Liver (tissue), 8 donors: ENCODE measurements at regions not wholly inside any gene's neighbourhood (a gene's known extent, or its start where the extent isn't known, plus 50 kb on each side); places are given as distances from the start of the nearest gene placed in this dataset.

Experiments
- DNase-seq: peaks from one replicate; pipeline ENCODE4 v3.0.0-alpha.2; 2017; ENCODE audit warnings: low spot score
- H3K27ac ChIP-seq, 2 donors: one replicate each; pipeline ENCODE4 v1.7.0; 2013; ENCODE audit warnings: inconsistent platforms in 2 of 2, low read length in 2 of 2, control low read depth in 1 of 2, low read depth in 1 of 2, mild to moderate bottlenecking in 1 of 2
- H3K27me3 ChIP-seq, 4 donors: one replicate each; pipeline versions ENCODE4 v1.6.1 to v1.7.0; 2013; ENCODE audit warnings: low read length in 3 of 4, inconsistent platforms in 1 of 4, mild to moderate bottlenecking in 1 of 4, moderate library complexity in 1 of 4; ENCODE audit not compliant: control insufficient read depth in 4 of 4, insufficient read depth in 4 of 4
- H3K36me3 ChIP-seq, 4 donors: one replicate each; pipeline versions ENCODE4 v1.6.1 to v1.7.0; 2013; ENCODE audit warnings: low read length in 3 of 4, mild to moderate bottlenecking in 3 of 4, low read depth in 1 of 4, moderate library complexity in 1 of 4; ENCODE audit not compliant: control insufficient read depth in 4 of 4, insufficient read depth in 3 of 4
- H3K4me1 ChIP-seq, 4 donors: one replicate each; pipeline versions ENCODE4 v1.6.1 to v1.7.0; 2013; ENCODE audit warnings: low read length in 3 of 4, mild to moderate bottlenecking in 3 of 4, moderate library complexity in 1 of 4; ENCODE audit not compliant: control insufficient read depth in 4 of 4, insufficient read depth in 4 of 4
- H3K4me3 ChIP-seq, 3 donors: one replicate each; pipeline versions ENCODE4 v1.6.1 to v1.7.0; 2013; ENCODE audit warnings: low read length in 3 of 3, control low read depth in 1 of 3, low read depth in 1 of 3, mild to moderate bottlenecking in 1 of 3
- H3K9ac ChIP-seq, 2 donors: one replicate each; pipeline ENCODE4 v1.7.0; 2013; ENCODE audit warnings: low read length in 2 of 2, mild to moderate bottlenecking in 2 of 2, moderate library complexity in 2 of 2, control low read depth in 1 of 2, low read depth in 1 of 2
- H3K9me3 ChIP-seq, 4 donors: one replicate each; pipeline versions ENCODE4 v1.6.1 to v1.7.0; 2013; ENCODE audit warnings: low read length in 3 of 4; ENCODE audit not compliant: control insufficient read depth in 4 of 4
- CTCF ChIP-seq: fragments of 150-350 bp; IDR thresholded peaks from 2 replicates; pipeline ENCODE4 v1.5.1; 2017; ENCODE audit warnings: improper control_type of control experiment, low read depth, low read length; ENCODE audit not compliant: missing input control
- FOXA1 ChIP-seq: IDR thresholded peaks from 2 replicates; pipeline ENCODE4 v1.6.1; 2016; ENCODE audit warnings: antibody characterized with exemption
- FOXA2 ChIP-seq: IDR thresholded peaks from 2 replicates; pipeline ENCODE4 v1.6.1; 2016; ENCODE audit warnings: antibody characterized with exemption
- GABPA ChIP-seq, 2 donors: IDR thresholded peaks in 1 of 2; conservative IDR thresholded peaks in 1 of 2; 2 replicates each; pipeline ENCODE4 v1.6.1; 2016; ENCODE audit warnings: antibody characterized with exemption in 2 of 2, mild to moderate bottlenecking in 1 of 2, moderate library complexity in 1 of 2
- HNF4A ChIP-seq, 2 donors: conservative IDR thresholded peaks; 2 replicates each; pipeline ENCODE4 v1.6.1; 2016; ENCODE audit warnings: antibody characterized with exemption in 2 of 2, mild to moderate bottlenecking in 2 of 2
- HNF4G ChIP-seq: IDR thresholded peaks from 2 replicates; pipeline ENCODE4 v1.6.1; 2016; ENCODE audit warnings: antibody characterized with exemption
- JUND ChIP-seq, 2 donors: IDR thresholded peaks; 2 replicates each; pipeline ENCODE4 v1.6.1; 2016; ENCODE audit warnings: antibody characterized with exemption in 2 of 2
- NR2F2 ChIP-seq: IDR thresholded peaks from 2 replicates; pipeline ENCODE4 v1.6.1; 2016; ENCODE audit warnings: antibody characterized with exemption
- RAD21 ChIP-seq, 2 donors: IDR thresholded peaks; 2 replicates each; pipeline ENCODE4 v1.6.1; 2016; ENCODE audit warnings: antibody characterized with exemption in 2 of 2, mild to moderate bottlenecking in 2 of 2
- RXRA ChIP-seq, 2 donors: IDR thresholded peaks; 2 replicates each; pipeline ENCODE4 v1.6.1; 2017 to 2018; ENCODE audit warnings: antibody characterized with exemption in 2 of 2, mild to moderate bottlenecking in 1 of 2
- SP1 ChIP-seq: IDR thresholded peaks from 2 replicates; pipeline ENCODE4 v1.6.1; 2018; ENCODE audit warnings: antibody characterized with exemption, mild to moderate bottlenecking
- TAF1 ChIP-seq: conservative IDR thresholded peaks from 2 replicates; pipeline ENCODE4 v1.6.1; 2016; ENCODE audit warnings: antibody characterized with exemption, mild to moderate bottlenecking
- YY1 ChIP-seq: IDR thresholded peaks from 2 replicates; pipeline ENCODE4 v1.6.1; 2016; ENCODE audit warnings: antibody characterized with exemption, mild to moderate bottlenecking
- WGBS: extraction: QIAGEN DNeasy Blood & Tissue Kit; methylation state at CpG from one replicate; pipeline ENCODE4 v1.1.7; 2013; 5-methylcytosine and 5-hydroxymethylcytosine counted together
- TF ChIP-seq, protein P1 (sequence below): IDR thresholded peaks from 2 replicates; pipeline ENCODE4 v1.6.1; 2016; ENCODE audit warnings: antibody characterized with exemption, mild to moderate bottlenecking
- TF ChIP-seq, protein P2 (sequence below): IDR thresholded peaks from 2 replicates; pipeline ENCODE4 v1.6.1; 2016; ENCODE audit warnings: antibody characterized with exemption
- donor health status: healthy.
- donor health status: healthy.
- donor health status: healthy.
- donor health status: healthy.
- donor health status: healthy.

DNA sequence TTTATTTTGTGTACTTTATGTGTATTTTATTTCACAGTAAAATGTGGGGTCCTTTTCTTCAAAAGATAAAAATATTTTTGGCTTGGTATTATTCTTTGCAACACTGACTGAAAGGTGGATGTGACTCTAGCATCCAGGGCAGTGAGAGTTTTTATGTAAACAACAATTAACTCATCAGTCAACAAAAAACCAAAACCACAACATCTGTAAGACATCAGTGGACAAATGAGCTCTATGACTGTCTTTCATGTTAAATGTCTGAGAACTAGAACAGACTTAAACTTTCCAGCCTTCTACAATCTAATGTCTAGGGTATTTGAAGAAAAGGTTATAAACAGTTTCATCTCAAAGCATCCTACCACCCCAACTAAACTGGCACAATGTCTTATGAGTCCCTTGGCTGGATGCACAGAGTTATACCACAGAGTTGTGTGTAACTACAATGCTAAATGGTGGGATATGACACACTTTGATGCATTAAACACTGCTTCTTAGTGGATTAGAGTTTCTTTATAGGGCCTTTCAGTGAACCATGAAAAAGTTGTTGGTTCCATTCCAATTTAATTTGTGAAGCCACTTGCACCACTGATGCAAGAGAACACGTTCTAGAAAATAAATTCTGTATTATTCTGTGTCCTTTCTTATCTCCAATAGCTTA, 544.2 kb upstream of the KLF12 start:
- no peaks in the 10 kb centered on the region for H3K27me3 ChIP-seq
- no peak for DNase-seq
- 35% methylated on average over 1 of the region's 1 CpG for WGBS
- no peak for TF ChIP-seq GABPA (IDR thresholded peaks at IDR 0.05 in 1 of 2, conservative IDR thresholded peaks at IDR 0.05 in 1 of 2)
- TF ChIP-seq JUND (IDR thresholded peaks at IDR 0.05) = no peak
- TF ChIP-seq HNF4G = no peak
- no peak for TF ChIP-seq NR2F2
- TF ChIP-seq CTCF = no peak
- no peak for TF ChIP-seq HNF4A (conservative IDR thresholded peaks at IDR 0.05)
- TF ChIP-seq FOXA1 = no peak
- no peak for TF ChIP-seq TAF1
- H3K4me3 ChIP-seq = no peak overlapping the region
- H3K4me1 ChIP-seq = no peaks in the 10 kb centered on the region
- H3K27ac ChIP-seq = no peak overlapping the region
- no peaks in the 10 kb centered on the region for H3K9me3 ChIP-seq
- H3K9ac ChIP-seq = no peak overlapping the region
- H3K36me3 ChIP-seq = no peaks in the 10 kb centered on the region

GRCh38 chr13:74675972-74676371, 541.8 kb upstream of the KLF12 start:
- no peaks in the 10 kb centered on the region for H3K9me3 ChIP-seq
- no peak for DNase-seq
- no peak overlapping the region for H3K4me3 ChIP-seq
- no peaks in the 10 kb centered on the region for H3K36me3 ChIP-seq
- no peaks in the 10 kb centered on the region for H3K27me3 ChIP-seq
- WGBS = 87% methylated on average over 3 of the region's 3 CpGs
- H3K4me1 ChIP-seq = no peaks in the 10 kb centered on the region
- no peak for TF ChIP-seq HNF4A (conservative IDR thresholded peaks at IDR 0.05)
- no peak for TF ChIP-seq YY1
- TF ChIP-seq, protein P1, sequence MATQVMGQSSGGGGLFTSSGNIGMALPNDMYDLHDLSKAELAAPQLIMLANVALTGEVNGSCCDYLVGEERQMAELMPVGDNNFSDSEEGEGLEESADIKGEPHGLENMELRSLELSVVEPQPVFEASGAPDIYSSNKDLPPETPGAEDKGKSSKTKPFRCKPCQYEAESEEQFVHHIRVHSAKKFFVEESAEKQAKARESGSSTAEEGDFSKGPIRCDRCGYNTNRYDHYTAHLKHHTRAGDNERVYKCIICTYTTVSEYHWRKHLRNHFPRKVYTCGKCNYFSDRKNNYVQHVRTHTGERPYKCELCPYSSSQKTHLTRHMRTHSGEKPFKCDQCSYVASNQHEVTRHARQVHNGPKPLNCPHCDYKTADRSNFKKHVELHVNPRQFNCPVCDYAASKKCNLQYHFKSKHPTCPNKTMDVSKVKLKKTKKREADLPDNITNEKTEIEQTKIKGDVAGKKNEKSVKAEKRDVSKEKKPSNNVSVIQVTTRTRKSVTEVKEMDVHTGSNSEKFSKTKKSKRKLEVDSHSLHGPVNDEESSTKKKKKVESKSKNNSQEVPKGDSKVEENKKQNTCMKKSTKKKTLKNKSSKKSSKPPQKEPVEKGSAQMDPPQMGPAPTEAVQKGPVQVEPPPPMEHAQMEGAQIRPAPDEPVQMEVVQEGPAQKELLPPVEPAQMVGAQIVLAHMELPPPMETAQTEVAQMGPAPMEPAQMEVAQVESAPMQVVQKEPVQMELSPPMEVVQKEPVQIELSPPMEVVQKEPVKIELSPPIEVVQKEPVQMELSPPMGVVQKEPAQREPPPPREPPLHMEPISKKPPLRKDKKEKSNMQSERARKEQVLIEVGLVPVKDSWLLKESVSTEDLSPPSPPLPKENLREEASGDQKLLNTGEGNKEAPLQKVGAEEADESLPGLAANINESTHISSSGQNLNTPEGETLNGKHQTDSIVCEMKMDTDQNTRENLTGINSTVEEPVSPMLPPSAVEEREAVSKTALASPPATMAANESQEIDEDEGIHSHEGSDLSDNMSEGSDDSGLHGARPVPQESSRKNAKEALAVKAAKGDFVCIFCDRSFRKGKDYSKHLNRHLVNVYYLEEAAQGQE = no peak
- no peak for TF ChIP-seq RAD21 (IDR thresholded peaks at IDR 0.05)
- TF ChIP-seq SP1 = no peak
- TF ChIP-seq FOXA2 = no peak
- TF ChIP-seq RXRA (IDR thresholded peaks at IDR 0.05) = no peak
- TF ChIP-seq, protein P2, sequence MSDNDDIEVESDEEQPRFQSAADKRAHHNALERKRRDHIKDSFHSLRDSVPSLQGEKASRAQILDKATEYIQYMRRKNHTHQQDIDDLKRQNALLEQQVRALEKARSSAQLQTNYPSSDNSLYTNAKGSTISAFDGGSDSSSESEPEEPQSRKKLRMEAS = no peak
- H3K27ac ChIP-seq = no peak overlapping the region
- no peak overlapping the region for H3K9ac ChIP-seq
